GM12878 (cell line): ENCODE measurements at regions not wholly inside any gene's neighbourhood (a gene's known extent, or its start where the extent isn't known, plus 50 kb on each side); places are given as distances from the start of the nearest gene placed in this dataset.

Source experiments
- ATAC-seq: fragments of 200-7000 bp; cut with Tn5 transposase; 3 replicates; pipeline ENCODE4 v1.9.1; 2020; ENCODE audit warnings: mild to moderate bottlenecking, moderate library complexity
- BruUV-seq: library from RNA; stranded (reverse); fragments of 400-500 nt; replicated peaks from 2 replicates; lab custom pipeline; 2021; lab: Mats Ljungman, UMichigan
- CTCF ChIA-PET: fragments of 300-600 bp; sonication (Branson Sonifier 250); formaldehyde crosslinking; extraction: SDS; loops from one replicate; lab custom pipeline; 2021; ENCODE audit warnings: inconsistent platforms; lab: Yijun Ruan, JAX
- POLR2A ChIA-PET: fragments of 350-600 bp; formaldehyde crosslinking; extraction: SDS; loops from one replicate; lab custom pipeline; 2021; ENCODE audit warnings: inconsistent platforms; lab: Charles Lee
- RAD21 ChIA-PET: fragments of 300-600 bp; sonication (Branson Sonifier 250); formaldehyde crosslinking; loops from one replicate; lab custom pipeline; 2023; ENCODE audit warnings: antibody characterized with exemption; ENCODE audit not compliant: unreplicated experiment; lab: Charles Lee
- SMC1A ChIA-PET: fragments of 300-600 bp; sonication (Branson Sonifier 250); formaldehyde crosslinking; loops from one replicate; lab custom pipeline; 2023; ENCODE audit not compliant: unreplicated experiment, uncharacterized antibody; lab: Charles Lee
- DNase-seq: peaks from one replicate; pipeline ENCODE4 v3.0.0-alpha.2; 2011; ENCODE audit warnings: low read depth, low spot score
- FAIRE-seq: peaks from 3 replicates; lab custom pipeline; 2011; peaks lifted over from hg19 to GRCh38; lab: Jason Lieb, UNC
- H2AFZ ChIP-seq: 2 replicates; pipeline ENCODE4 v1.6.0; 2011; ENCODE audit warnings: low read depth, low read length, control low read depth; ENCODE audit not compliant: control insufficient read depth
- H3K27ac ChIP-seq: 2 replicates; pipeline ENCODE4 v1.5.1; 2011; ENCODE audit warnings: control low read depth; ENCODE audit not compliant: control insufficient read depth, insufficient read depth
- H3K27me3 ChIP-seq, 2 experiments: replicated peaks in 1 of 2; 2 replicates each; pipeline versions ENCODE4 v1.6.0 to v1.6.1; 2011; ENCODE audit warnings: low read length in 1 of 2; ENCODE audit not compliant: control insufficient read depth in 2 of 2, insufficient read depth in 2 of 2
- H3K36me3 ChIP-seq, 2 experiments: 2 replicates each; pipeline ENCODE4 v1.5.1; 2011; ENCODE audit warnings: low read length in 1 of 2; ENCODE audit not compliant: control insufficient read depth in 2 of 2, insufficient read depth in 2 of 2
- H3K4me1 ChIP-seq: 2 replicates; pipeline ENCODE4 v1.6.1; 2011; ENCODE audit warnings: mild to moderate bottlenecking, low read length, moderate library complexity, mixed read lengths; ENCODE audit not compliant: control insufficient read depth, insufficient read depth
- H3K4me2 ChIP-seq: 2 replicates; pipeline ENCODE4 v1.6.0; 2011; ENCODE audit warnings: control low read depth; ENCODE audit not compliant: control insufficient read depth, insufficient read depth
- H3K4me3 ChIP-seq: fragments of 200-600 bp; sonication (generic); 2 replicates; pipeline ENCODE4 v1.5.1; 2016
- H3K79me2 ChIP-seq: 2 replicates; pipeline ENCODE4 v1.6.0; 2011; ENCODE audit warnings: low read length; ENCODE audit not compliant: control insufficient read depth, insufficient read depth
- H3K9ac ChIP-seq: 2 replicates; pipeline ENCODE4 v1.8.0; 2011; ENCODE audit warnings: low read length, control low read depth, mixed read lengths; ENCODE audit not compliant: control insufficient read depth, insufficient read depth
- H3K9me3 ChIP-seq: replicated peaks from 3 replicates; pipeline ENCODE4 v1.5.1; 2011; ENCODE audit warnings: mild to moderate bottlenecking, low read length; ENCODE audit not compliant: control insufficient read depth, insufficient read depth
- H4K20me1 ChIP-seq: 2 replicates; pipeline ENCODE4 v1.6.0; 2011; ENCODE audit not compliant: control insufficient read depth, insufficient read depth
- BRCA1 ChIP-seq: IDR thresholded peaks from 2 replicates; pipeline ENCODE4 v1.6.1; 2011; ENCODE audit warnings: low read depth, low read length, improper control_type of control experiment
- CREM ChIP-seq: IDR thresholded peaks from 2 replicates; pipeline ENCODE4 v1.6.1; 2014; ENCODE audit warnings: antibody characterized with exemption, low read depth
- FOXM1 ChIP-seq: IDR thresholded peaks from 2 replicates; pipeline ENCODE4 v1.6.1; 2012; ENCODE audit warnings: low read depth, mild to moderate bottlenecking, inconsistent platforms, low read length, moderate library complexity
- MTA3 ChIP-seq: IDR thresholded peaks from 2 replicates; pipeline ENCODE4 v1.6.1; 2012; ENCODE audit warnings: low read length, inconsistent platforms, borderline replicate concordance
- MYB ChIP-seq: fragments of 150-350 bp; IDR thresholded peaks from 2 replicates; pipeline ENCODE4 v1.6.1; 2014; ENCODE audit warnings: mild to moderate bottlenecking, low read depth, low read length, borderline replicate concordance
- TBL1XR1 ChIP-seq: IDR thresholded peaks from 2 replicates; pipeline ENCODE4 v1.6.1; 2012; ENCODE audit warnings: low read depth, low read length, improper control_type of control experiment
- WGBS: methylation state at CpG from one replicate; pipeline ENCODE4 v1.1.6; 2016; ENCODE audit warnings: low lambda C conversion rate; ENCODE audit not compliant: insufficient replicate concordance, insufficient coverage; ENCODE audit errors: missing lambda C conversion rate; 5-methylcytosine and 5-hydroxymethylcytosine counted together
- in situ Hi-C: fragments of 300-500 bp; cut with MboI; formaldehyde crosslinking; loops from 9 replicates; pipeline ENCODE4 v1.14.3; 2018; ENCODE audit warnings: mixed read lengths
- intact Hi-C: fragments of 100-400 bp; cut with micrococcal nuclease; formaldehyde crosslinking; loops from one replicate; pipeline ENCODE4 v1.14.2; 2022; ENCODE audit not compliant: unreplicated experiment
- TF ChIP-seq, protein P1 (sequence below): fragments of 450-650 bp; formaldehyde crosslinking; IDR thresholded peaks from 2 replicates; pipeline ENCODE4 v1.5.0; 2022; ENCODE audit warnings: mild to moderate bottlenecking, missing genetic modification characterization
- TF ChIP-seq, protein P2 (sequence below): IDR thresholded peaks from 2 replicates; pipeline ENCODE4 v1.6.1; 2011; ENCODE audit warnings: mild to moderate bottlenecking, low read depth, low read length, moderate library complexity; ENCODE audit not compliant: insufficient replicate concordance
- TF ChIP-seq, protein P3 (sequence below): fragments of 450-650 bp; formaldehyde crosslinking; IDR thresholded peaks from 2 replicates; pipeline ENCODE4 v1.4.0; 2020; ENCODE audit warnings: mild to moderate bottlenecking, moderate library complexity
- TF ChIP-seq, protein P4 (sequence below): fragments of 450-650 bp; IDR thresholded peaks from 2 replicates; pipeline ENCODE4 v1.6.1; 2017; ENCODE audit warnings: antibody characterized with exemption, mild to moderate bottlenecking, moderate library complexity

DNA sequence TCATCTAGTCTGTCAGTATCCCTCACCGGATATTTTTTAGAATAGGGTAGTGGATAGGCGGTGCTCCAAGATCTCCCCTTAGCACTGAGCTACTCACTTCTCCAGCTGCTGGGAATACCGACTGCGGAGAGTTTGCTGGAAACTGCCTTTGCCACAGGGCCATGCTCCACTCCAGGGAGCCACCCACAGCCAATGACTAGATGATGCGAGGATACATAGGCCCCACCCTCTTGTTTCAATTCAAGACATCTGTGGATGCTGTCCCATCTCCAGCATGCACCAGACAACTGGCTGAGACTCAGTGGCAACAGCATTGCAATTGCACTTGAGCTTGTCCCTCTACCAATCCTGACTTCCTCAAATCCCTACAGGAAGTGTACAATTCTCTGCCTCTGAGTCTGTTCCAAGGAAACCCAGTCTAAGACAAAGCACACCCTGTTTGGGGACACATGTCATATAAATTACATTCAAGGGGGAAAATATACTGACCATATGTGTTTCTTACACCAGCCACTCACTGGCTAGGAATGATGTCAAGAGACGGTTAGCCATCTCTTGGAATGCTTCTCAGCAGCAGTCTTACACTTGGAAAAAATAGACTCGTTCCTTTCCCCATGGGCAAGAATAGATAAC lies 312.6 kb upstream of the KIF2A start (continued):
- TF ChIP-seq, protein P1, sequence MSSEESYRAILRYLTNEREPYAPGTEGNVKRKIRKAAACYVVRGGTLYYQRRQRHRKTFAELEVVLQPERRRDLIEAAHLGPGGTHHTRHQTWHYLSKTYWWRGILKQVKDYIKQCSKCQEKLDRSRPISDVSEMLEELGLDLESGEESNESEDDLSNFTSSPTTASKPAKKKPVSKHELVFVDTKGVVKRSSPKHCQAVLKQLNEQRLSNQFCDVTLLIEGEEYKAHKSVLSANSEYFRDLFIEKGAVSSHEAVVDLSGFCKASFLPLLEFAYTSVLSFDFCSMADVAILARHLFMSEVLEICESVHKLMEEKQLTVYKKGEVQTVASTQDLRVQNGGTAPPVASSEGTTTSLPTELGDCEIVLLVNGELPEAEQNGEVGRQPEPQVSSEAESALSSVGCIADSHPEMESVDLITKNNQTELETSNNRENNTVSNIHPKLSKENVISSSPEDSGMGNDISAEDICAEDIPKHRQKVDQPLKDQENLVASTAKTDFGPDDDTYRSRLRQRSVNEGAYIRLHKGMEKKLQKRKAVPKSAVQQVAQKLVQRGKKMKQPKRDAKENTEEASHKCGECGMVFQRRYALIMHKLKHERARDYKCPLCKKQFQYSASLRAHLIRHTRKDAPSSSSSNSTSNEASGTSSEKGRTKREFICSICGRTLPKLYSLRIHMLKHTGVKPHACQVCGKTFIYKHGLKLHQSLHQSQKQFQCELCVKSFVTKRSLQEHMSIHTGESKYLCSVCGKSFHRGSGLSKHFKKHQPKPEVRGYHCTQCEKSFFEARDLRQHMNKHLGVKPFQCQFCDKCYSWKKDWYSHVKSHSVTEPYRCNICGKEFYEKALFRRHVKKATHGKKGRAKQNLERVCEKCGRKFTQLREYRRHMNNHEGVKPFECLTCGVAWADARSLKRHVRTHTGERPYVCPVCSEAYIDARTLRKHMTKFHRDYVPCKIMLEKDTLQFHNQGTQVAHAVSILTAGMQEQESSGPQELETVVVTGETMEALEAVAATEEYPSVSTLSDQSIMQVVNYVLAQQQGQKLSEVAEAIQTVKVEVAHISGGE: no peak
- TF ChIP-seq, protein P2, sequence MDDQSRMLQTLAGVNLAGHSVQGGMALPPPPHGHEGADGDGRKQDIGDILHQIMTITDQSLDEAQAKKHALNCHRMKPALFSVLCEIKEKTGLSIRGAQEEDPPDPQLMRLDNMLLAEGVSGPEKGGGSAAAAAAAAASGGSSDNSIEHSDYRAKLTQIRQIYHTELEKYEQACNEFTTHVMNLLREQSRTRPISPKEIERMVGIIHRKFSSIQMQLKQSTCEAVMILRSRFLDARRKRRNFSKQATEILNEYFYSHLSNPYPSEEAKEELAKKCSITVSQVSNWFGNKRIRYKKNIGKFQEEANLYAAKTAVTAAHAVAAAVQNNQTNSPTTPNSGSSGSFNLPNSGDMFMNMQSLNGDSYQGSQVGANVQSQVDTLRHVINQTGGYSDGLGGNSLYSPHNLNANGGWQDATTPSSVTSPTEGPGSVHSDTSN: no peak
- TF ChIP-seq BRCA1 (no peak), MTA3 (no peak), FOXM1 (no peak)

DNA sequence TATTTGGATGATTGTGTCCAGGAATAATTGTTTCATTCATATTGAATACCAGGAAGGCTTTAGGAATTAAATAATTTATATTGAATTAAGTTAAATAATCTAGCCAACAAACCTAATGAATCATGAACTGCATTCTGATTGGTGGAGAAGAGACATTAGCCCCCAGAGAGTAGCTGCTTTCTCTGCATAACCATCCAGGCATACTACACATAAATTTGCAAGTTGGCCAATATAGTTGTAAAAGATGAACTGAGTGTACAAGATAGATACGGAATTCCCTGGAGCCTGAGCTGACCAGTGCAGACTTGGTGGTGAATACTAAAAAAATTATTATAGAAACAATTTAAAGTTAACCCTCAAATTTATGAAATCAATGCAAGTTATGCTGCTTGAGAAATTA lies 311.8 kb upstream of the KIF2A start:
- H3K36me3 ChIP-seq: no peaks in the 10 kb centered on the region
- BruUV-seq: no TSS peak
- no peak overlapping the region for H3K27ac ChIP-seq
- no peak overlapping the region for H3K9ac ChIP-seq
- RAD21 ChIA-PET: no interaction called here
- in situ Hi-C loops: no loop called here
- no peak overlapping the region for H3K4me3 ChIP-seq
- no peaks in the 10 kb centered on the region for H3K4me1 ChIP-seq
- H3K27me3 ChIP-seq: no peaks in the 10 kb centered on the region
- CTCF ChIA-PET: no interaction called here
- intact Hi-C loops: no loop called here
- SMC1A ChIA-PET: no interaction called here
- FAIRE-seq: no peak
- 0% methylated on average over 1 of the region's 1 CpG for WGBS
- no peak overlapping the region for H3K4me2 ChIP-seq
- no peaks in the 10 kb centered on the region for H4K20me1 ChIP-seq
- POLR2A ChIA-PET: no interaction called here
- no peak for DNase-seq
- H3K79me2 ChIP-seq: no peaks in the 10 kb centered on the region
- H2AFZ ChIP-seq: no peak overlapping the region
- no peaks in the 10 kb centered on the region for H3K9me3 ChIP-seq
- ATAC-seq: no peak
- TF ChIP-seq TBL1XR1 (no peak), MYB (no peak), CREM (no peak)
- TF ChIP-seq, protein P3, sequence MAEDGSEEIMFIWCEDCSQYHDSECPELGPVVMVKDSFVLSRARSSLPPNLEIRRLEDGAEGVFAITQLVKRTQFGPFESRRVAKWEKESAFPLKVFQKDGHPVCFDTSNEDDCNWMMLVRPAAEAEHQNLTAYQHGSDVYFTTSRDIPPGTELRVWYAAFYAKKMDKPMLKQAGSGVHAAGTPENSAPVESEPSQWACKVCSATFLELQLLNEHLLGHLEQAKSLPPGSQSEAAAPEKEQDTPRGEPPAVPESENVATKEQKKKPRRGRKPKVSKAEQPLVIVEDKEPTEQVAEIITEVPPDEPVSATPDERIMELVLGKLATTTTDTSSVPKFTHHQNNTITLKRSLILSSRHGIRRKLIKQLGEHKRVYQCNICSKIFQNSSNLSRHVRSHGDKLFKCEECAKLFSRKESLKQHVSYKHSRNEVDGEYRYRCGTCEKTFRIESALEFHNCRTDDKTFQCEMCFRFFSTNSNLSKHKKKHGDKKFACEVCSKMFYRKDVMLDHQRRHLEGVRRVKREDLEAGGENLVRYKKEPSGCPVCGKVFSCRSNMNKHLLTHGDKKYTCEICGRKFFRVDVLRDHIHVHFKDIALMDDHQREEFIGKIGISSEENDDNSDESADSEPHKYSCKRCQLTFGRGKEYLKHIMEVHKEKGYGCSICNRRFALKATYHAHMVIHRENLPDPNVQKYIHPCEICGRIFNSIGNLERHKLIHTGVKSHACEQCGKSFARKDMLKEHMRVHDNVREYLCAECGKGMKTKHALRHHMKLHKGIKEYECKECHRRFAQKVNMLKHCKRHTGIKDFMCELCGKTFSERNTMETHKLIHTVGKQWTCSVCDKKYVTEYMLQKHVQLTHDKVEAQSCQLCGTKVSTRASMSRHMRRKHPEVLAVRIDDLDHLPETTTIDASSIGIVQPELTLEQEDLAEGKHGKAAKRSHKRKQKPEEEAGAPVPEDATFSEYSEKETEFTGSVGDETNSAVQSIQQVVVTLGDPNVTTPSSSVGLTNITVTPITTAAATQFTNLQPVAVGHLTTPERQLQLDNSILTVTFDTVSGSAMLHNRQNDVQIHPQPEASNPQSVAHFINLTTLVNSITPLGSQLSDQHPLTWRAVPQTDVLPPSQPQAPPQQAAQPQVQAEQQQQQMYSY (CRISPR knock-in tag): no peak
- TF ChIP-seq, protein P4, sequence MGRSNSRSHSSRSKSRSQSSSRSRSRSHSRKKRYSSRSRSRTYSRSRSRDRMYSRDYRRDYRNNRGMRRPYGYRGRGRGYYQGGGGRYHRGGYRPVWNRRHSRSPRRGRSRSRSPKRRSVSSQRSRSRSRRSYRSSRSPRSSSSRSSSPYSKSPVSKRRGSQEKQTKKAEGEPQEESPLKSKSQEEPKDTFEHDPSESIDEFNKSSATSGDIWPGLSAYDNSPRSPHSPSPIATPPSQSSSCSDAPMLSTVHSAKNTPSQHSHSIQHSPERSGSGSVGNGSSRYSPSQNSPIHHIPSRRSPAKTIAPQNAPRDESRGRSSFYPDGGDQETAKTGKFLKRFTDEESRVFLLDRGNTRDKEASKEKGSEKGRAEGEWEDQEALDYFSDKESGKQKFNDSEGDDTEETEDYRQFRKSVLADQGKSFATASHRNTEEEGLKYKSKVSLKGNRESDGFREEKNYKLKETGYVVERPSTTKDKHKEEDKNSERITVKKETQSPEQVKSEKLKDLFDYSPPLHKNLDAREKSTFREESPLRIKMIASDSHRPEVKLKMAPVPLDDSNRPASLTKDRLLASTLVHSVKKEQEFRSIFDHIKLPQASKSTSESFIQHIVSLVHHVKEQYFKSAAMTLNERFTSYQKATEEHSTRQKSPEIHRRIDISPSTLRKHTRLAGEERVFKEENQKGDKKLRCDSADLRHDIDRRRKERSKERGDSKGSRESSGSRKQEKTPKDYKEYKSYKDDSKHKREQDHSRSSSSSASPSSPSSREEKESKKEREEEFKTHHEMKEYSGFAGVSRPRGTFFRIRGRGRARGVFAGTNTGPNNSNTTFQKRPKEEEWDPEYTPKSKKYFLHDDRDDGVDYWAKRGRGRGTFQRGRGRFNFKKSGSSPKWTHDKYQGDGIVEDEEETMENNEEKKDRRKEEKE: no peak
